GM23338 (cell line): ENCODE measurements at regions not wholly inside any gene's neighbourhood (a gene's known extent, or its start where the extent isn't known, plus 50 kb on each side); places are given as distances from the start of the nearest gene placed in this dataset.

Experiments
- EZH2 ChIP-seq: fragments of 200-600 bp; sonication (generic); IDR thresholded peaks from one replicate; pipeline ENCODE4 v1.8.0; 2017; ENCODE audit warnings: antibody characterized with exemption, mild to moderate bottlenecking, low read depth; ENCODE audit not compliant: unreplicated experiment
- JUNB ChIP-seq: IDR thresholded peaks from one replicate; pipeline ENCODE4 v1.6.1; 2016; ENCODE audit warnings: antibody characterized with exemption; ENCODE audit not compliant: unreplicated experiment
- TF ChIP-seq, protein P1 (sequence below), 2 experiments: fragments of 200-600 bp in 1 of 2; sonication (generic) in 1 of 2; conservative IDR thresholded peaks; 2 replicates each; pipeline versions ENCODE4 v1.5.1 to v1.6.1; 2016 to 2017; ENCODE audit warnings: antibody characterized with exemption in 2 of 2, low read depth in 2 of 2, mild to moderate bottlenecking in 2 of 2, moderate library complexity in 1 of 2
- TF ChIP-seq, protein P2 (sequence below): IDR thresholded peaks from one replicate; pipeline ENCODE4 v1.6.1; 2018; ENCODE audit warnings: antibody characterized with exemption; ENCODE audit not compliant: unreplicated experiment

DNA sequence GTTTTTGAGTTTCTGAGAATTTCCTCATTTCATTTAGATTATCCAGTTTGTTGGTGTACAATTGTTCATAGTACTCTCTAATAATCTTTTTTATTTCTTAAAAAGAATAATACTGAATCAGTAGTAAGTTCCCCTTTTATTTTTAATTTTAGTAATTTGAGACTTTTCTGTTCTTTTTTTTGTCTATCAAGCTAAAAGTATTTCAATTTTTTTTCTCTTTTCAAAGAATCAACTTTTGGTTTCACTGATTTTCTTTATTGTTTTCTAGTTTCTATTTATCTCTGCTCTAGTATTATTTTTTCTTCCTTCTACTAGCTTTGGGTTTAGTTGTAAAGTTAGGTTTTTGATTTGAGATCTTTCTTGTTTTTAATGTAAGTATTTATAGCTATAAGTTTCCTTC, 60.6 kb upstream of the ARL15 start:
- no peak for TF ChIP-seq EZH2
- no peak for TF ChIP-seq JUNB
- TF ChIP-seq, protein P1, sequence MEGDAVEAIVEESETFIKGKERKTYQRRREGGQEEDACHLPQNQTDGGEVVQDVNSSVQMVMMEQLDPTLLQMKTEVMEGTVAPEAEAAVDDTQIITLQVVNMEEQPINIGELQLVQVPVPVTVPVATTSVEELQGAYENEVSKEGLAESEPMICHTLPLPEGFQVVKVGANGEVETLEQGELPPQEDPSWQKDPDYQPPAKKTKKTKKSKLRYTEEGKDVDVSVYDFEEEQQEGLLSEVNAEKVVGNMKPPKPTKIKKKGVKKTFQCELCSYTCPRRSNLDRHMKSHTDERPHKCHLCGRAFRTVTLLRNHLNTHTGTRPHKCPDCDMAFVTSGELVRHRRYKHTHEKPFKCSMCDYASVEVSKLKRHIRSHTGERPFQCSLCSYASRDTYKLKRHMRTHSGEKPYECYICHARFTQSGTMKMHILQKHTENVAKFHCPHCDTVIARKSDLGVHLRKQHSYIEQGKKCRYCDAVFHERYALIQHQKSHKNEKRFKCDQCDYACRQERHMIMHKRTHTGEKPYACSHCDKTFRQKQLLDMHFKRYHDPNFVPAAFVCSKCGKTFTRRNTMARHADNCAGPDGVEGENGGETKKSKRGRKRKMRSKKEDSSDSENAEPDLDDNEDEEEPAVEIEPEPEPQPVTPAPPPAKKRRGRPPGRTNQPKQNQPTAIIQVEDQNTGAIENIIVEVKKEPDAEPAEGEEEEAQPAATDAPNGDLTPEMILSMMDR (conservative IDR thresholded peaks at IDR 0.05; ENCODE audit: low read depth in 2 of 2): no peak
- TF ChIP-seq, protein P2, sequence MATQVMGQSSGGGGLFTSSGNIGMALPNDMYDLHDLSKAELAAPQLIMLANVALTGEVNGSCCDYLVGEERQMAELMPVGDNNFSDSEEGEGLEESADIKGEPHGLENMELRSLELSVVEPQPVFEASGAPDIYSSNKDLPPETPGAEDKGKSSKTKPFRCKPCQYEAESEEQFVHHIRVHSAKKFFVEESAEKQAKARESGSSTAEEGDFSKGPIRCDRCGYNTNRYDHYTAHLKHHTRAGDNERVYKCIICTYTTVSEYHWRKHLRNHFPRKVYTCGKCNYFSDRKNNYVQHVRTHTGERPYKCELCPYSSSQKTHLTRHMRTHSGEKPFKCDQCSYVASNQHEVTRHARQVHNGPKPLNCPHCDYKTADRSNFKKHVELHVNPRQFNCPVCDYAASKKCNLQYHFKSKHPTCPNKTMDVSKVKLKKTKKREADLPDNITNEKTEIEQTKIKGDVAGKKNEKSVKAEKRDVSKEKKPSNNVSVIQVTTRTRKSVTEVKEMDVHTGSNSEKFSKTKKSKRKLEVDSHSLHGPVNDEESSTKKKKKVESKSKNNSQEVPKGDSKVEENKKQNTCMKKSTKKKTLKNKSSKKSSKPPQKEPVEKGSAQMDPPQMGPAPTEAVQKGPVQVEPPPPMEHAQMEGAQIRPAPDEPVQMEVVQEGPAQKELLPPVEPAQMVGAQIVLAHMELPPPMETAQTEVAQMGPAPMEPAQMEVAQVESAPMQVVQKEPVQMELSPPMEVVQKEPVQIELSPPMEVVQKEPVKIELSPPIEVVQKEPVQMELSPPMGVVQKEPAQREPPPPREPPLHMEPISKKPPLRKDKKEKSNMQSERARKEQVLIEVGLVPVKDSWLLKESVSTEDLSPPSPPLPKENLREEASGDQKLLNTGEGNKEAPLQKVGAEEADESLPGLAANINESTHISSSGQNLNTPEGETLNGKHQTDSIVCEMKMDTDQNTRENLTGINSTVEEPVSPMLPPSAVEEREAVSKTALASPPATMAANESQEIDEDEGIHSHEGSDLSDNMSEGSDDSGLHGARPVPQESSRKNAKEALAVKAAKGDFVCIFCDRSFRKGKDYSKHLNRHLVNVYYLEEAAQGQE: no peak
